Spleen (tissue), 11 donors: ENCODE measurements at regions not wholly inside any gene's neighbourhood (a gene's known extent, or its start where the extent isn't known, plus 50 kb on each side); places are given as distances from the start of the nearest gene placed in this dataset.
A peak's percentile ranks its signal among the peaks of the same experiment; 100 is the strongest.

Source experiments
- DNase-seq: peaks from one replicate; pipeline ENCODE4 v3.0.0-alpha.2; 2020
- H3K27ac ChIP-seq, 8 donors: fragments of 200-600 bp; sonication (generic) in 7 of 8; 1 replicate in 4 of 8; 2 replicates in 4 of 8; pipeline versions ENCODE4 v1.5.0 to v1.8.0; 2016 to 2021; ENCODE audit warnings: inconsistent platforms in 4 of 8, mild to moderate bottlenecking in 4 of 8, moderate library complexity in 1 of 8
- H3K27me3 ChIP-seq, 7 donors: fragments of 200-600 bp; sonication (generic) in 6 of 7; replicated peaks in 1 of 7; 1 replicate in 4 of 7; 2 replicates in 3 of 7; pipeline versions ENCODE4 v1.5.0 to v1.8.0; 2016 to 2021; ENCODE audit warnings: inconsistent platforms in 3 of 7, mild to moderate bottlenecking in 1 of 7
- H3K36me3 ChIP-seq, 6 donors: fragments of 200-600 bp; sonication (generic) in 5 of 6; 1 replicate in 4 of 6; 2 replicates in 2 of 6; pipeline versions ENCODE4 v1.5.0 to v1.8.0; 2016 to 2021; ENCODE audit warnings: inconsistent platforms in 2 of 6
- H3K4me1 ChIP-seq, 6 donors: fragments of 200-600 bp; sonication (generic) in 5 of 6; 1 replicate in 3 of 6; 2 replicates in 3 of 6; pipeline versions ENCODE4 v1.5.0 to v1.8.0; 2016 to 2021; ENCODE audit warnings: inconsistent platforms in 3 of 6
- H3K4me3 ChIP-seq, 8 donors: fragments of 200-600 bp; sonication (generic) in 7 of 8; 1 replicate in 4 of 8; 2 replicates in 4 of 8; pipeline versions ENCODE4 v1.5.0 to v1.8.0; 2016 to 2021; ENCODE audit warnings: inconsistent platforms in 4 of 8, mild to moderate bottlenecking in 4 of 8, moderate library complexity in 2 of 8
- H3K9me3 ChIP-seq, 8 donors: fragments of 200-600 bp; sonication (generic) in 7 of 8; 1 replicate in 4 of 8; 2 replicates in 4 of 8; pipeline versions ENCODE4 v1.5.0 to v1.8.0; 2016 to 2021; ENCODE audit warnings: inconsistent platforms in 4 of 8
- CTCF ChIP-seq, 11 experiments: fragments of 200-600 bp in 7 of 11; fragments of 450-650 bp in 4 of 11; sonication (generic) in 4 of 11; IDR thresholded peaks in 8 of 11; conservative IDR thresholded peaks in 3 of 11; 1 replicate in 7 of 11; 2 replicates in 4 of 11; pipeline versions ENCODE4 v1.4.0 to v1.8.0; 2016 to 2021; ENCODE audit warnings: antibody characterized with exemption in 11 of 11, inconsistent platforms in 4 of 11, mild to moderate bottlenecking in 1 of 11
- POLR2A ChIP-seq, 3 donors: fragments of 450-650 bp; IDR thresholded peaks; one replicate each; pipeline ENCODE4 v1.5.1; 2017; ENCODE audit warnings: antibody characterized with exemption in 3 of 3, mild to moderate bottlenecking in 1 of 3
- POLR2AphosphoS5 ChIP-seq, 3 donors: sonication (generic); formaldehyde crosslinking; IDR thresholded peaks; one replicate each; pipeline ENCODE4 v1.5.1; 2017; ENCODE audit warnings: antibody characterized with exemption in 3 of 3
- WGBS, 5 donors: extraction: QIAGEN DNeasy Blood & Tissue Kit in 3 of 5; methylation state at CpG; one replicate each; pipeline versions ENCODE4 v1.1.5 to v1.1.7; 2013 to 2018; 5-methylcytosine and 5-hydroxymethylcytosine counted together
- intact Hi-C: fragments of 100-400 bp; cut with DNase I; formaldehyde crosslinking; loops from one replicate; pipeline ENCODE4 v1.15.0; 2023; ENCODE audit warnings: low total_unique reads
- donor health status: healthy with polysubstance abuse.
- donor health status: DM: no; HTN: no; CAD: no; lungs with moderate emphysema.
- donor health status: DM: no; HTN: no; CAD: no.
- donor health status: Bipolar disorder and iron deficiency.
- donor health status: healthy.
- donor health status: DM: no; HTN: no; CAD: no.
- donor health status: DM: yes; HTN: yes; CAD: no.

DNA sequence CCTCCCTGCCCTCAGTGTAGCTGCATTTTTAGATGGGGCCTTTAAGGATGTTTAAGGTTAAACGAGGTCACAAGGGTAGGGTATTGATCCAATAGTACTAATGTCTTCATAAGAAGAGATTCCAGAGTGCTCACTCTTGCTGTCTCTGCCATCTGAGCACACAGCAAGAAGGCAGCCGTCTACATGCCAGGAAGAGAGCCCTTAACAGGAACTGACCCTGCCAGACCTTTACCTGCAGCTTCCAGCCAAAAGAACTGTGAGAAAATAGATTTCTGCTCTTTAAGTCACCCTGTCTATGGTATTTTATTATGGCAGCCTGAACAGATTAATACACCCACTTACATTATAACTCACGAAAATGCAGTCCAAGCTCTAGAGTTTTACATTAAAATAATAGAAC is 685.3 kb upstream of the MARCKS start:
- H3K4me1 ChIP-seq: peaks cover 0 to 9% (median 3%) of the 10 kb centered on the region in 6 donors
- H3K27me3 ChIP-seq: no peaks in the 10 kb centered on the region
- no peaks in the 10 kb centered on the region for H3K36me3 ChIP-seq
- WGBS, 5 donors: 63 to 80% (median 66%) methylated on average over 3 of the region's 3 CpGs
- intact Hi-C loops: no loop called here
- no peak overlapping the region for H3K4me3 ChIP-seq
- peak overlapping the region in 2 of 8 donors; percentile 17 to 34 for H3K27ac ChIP-seq
- DNase-seq: no peak
- no peak for TF ChIP-seq POLR2A (IDR thresholded peaks at IDR 0.05)
- TF ChIP-seq CTCF (IDR thresholded peaks at IDR 0.05 in 8 of 11, conservative IDR thresholded peaks at IDR 0.05 in 3 of 11): no peak
- no peak for TF ChIP-seq POLR2AphosphoS5 (IDR thresholded peaks at IDR 0.05)
- H3K9me3 ChIP-seq: peaks cover 0 to 12% (median 6%) of the 10 kb centered on the region in 8 donors

- 25 to 58% (median 37%) methylated on average over 2 of the region's 2 CpGs for WGBS, 5 donors
Observed at GRCh38 chr6:113172531-113172966, 684.6 kb upstream of the MARCKS start.

GRCh38 chr6:113178349-113178748 is 678.8 kb upstream of the MARCKS start:
- H3K36me3 ChIP-seq: no peaks in the 10 kb centered on the region
- no peak for DNase-seq
- H3K4me1 ChIP-seq: no peaks in the 10 kb centered on the region
- intact Hi-C loops: no loop called here
- H3K27ac ChIP-seq: no peak overlapping the region
- H3K27me3 ChIP-seq: no peaks in the 10 kb centered on the region
- H3K9me3 ChIP-seq: no peaks in the 10 kb centered on the region
- H3K4me3 ChIP-seq: no peak overlapping the region
- TF ChIP-seq POLR2AphosphoS5 (IDR thresholded peaks at IDR 0.05) (no peak), CTCF (IDR thresholded peaks at IDR 0.05 in 8 of 11, conservative IDR thresholded peaks at IDR 0.05 in 3 of 11) (no peak), POLR2A (IDR thresholded peaks at IDR 0.05) (no peak)

More at GRCh38 chr6:113172531-113172966, 684.6 kb upstream of the MARCKS start:
- no peaks in the 10 kb centered on the region for H3K36me3 ChIP-seq
- peaks cover 0 to 12% (median 6%) of the 10 kb centered on the region in 8 donors for H3K9me3 ChIP-seq
- no peaks in the 10 kb centered on the region for H3K27me3 ChIP-seq
- intact Hi-C loops: no loop called here
- H3K4me3 ChIP-seq: no peak overlapping the region
- H3K27ac ChIP-seq: peak overlapping the region in 6 of 8 donors; percentile 0 to 70 (median 26)
- H3K4me1 ChIP-seq: peaks cover 0 to 9% (median 3%) of the 10 kb centered on the region in 6 donors
- no peak for TF ChIP-seq POLR2A (IDR thresholded peaks at IDR 0.05)
- peak in 1 of 3 donors; percentile 27 for TF ChIP-seq POLR2AphosphoS5 (IDR thresholded peaks at IDR 0.05)
- no peak for TF ChIP-seq CTCF (IDR thresholded peaks at IDR 0.05 in 8 of 11, conservative IDR thresholded peaks at IDR 0.05 in 3 of 11)
- DNase-seq: no peak

GRCh38 chr6:113181164-113181563 is 676.0 kb upstream of the MARCKS start:
- 90 to 96% (median 92%) methylated on average over 3 of the region's 3 CpGs for WGBS, 5 donors
- intact Hi-C loops: no loop called here

More at GRCh38 chr6:113181164-113181563, 676.0 kb upstream of the MARCKS start:
- H3K36me3 ChIP-seq: no peaks in the 10 kb centered on the region
- H3K4me3 ChIP-seq: no peak overlapping the region
- no peak for DNase-seq
- no peaks in the 10 kb centered on the region for H3K27me3 ChIP-seq
- no peaks in the 10 kb centered on the region for H3K9me3 ChIP-seq
- no peak for TF ChIP-seq POLR2AphosphoS5 (IDR thresholded peaks at IDR 0.05)
- no peak for TF ChIP-seq POLR2A (IDR thresholded peaks at IDR 0.05)
- no peak for TF ChIP-seq CTCF (IDR thresholded peaks at IDR 0.05 in 8 of 11, conservative IDR thresholded peaks at IDR 0.05 in 3 of 11)
- no peak overlapping the region for H3K27ac ChIP-seq
- H3K4me1 ChIP-seq: no peaks in the 10 kb centered on the region
